ENCODE measurements at regions not wholly inside any gene's neighbourhood (a gene's known extent, or its start where the extent isn't known, plus 50 kb on each side); places are given as distances from the start of the nearest gene placed in this dataset.

DNA sequence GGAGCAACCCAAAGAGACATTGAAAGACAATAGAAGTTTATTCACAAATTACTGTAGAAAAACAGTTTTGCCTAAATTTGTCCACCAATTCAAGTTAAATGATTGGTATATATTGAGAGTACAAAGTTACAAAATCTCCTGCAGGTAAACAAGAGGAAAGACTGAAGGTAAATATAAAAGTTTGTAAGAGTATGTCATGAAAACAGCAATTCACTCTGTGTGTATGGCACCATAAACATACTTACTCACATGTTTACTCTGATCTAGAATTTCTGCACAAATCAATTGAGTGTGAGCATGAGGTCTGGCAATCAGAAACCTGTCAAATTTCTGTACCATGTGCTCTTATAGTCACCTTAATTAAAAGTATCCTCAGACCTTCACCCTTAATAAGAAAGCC, 800.9 kb upstream of the MBL2 start:
- TF ChIP-seq, protein P1, sequence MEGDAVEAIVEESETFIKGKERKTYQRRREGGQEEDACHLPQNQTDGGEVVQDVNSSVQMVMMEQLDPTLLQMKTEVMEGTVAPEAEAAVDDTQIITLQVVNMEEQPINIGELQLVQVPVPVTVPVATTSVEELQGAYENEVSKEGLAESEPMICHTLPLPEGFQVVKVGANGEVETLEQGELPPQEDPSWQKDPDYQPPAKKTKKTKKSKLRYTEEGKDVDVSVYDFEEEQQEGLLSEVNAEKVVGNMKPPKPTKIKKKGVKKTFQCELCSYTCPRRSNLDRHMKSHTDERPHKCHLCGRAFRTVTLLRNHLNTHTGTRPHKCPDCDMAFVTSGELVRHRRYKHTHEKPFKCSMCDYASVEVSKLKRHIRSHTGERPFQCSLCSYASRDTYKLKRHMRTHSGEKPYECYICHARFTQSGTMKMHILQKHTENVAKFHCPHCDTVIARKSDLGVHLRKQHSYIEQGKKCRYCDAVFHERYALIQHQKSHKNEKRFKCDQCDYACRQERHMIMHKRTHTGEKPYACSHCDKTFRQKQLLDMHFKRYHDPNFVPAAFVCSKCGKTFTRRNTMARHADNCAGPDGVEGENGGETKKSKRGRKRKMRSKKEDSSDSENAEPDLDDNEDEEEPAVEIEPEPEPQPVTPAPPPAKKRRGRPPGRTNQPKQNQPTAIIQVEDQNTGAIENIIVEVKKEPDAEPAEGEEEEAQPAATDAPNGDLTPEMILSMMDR (IDR thresholded peaks at IDR 0.05): no peak
- no peak overlapping the region for H3K9ac ChIP-seq
- H2AFZ ChIP-seq: no peak overlapping the region
- H3K27ac ChIP-seq: no peak overlapping the region
- no peaks in the 10 kb centered on the region for H3K9me3 ChIP-seq (ENCODE audit: control insufficient read depth, low read length)
- no peak overlapping the region for H3K4me3 ChIP-seq (ENCODE audit: low read depth, low read length)
- H3K4me2 ChIP-seq (ENCODE audit: low read length): no peak overlapping the region
- H3K79me2 ChIP-seq: no peaks in the 10 kb centered on the region
- H3K27me3 ChIP-seq (ENCODE audit: control insufficient read depth, insufficient read depth, low read length): no peaks in the 10 kb centered on the region
- no peaks in the 10 kb centered on the region for H3K36me3 ChIP-seq (ENCODE audit: control insufficient read depth, insufficient read depth, low read length)
- no peaks in the 10 kb centered on the region for H3K4me1 ChIP-seq

DNA sequence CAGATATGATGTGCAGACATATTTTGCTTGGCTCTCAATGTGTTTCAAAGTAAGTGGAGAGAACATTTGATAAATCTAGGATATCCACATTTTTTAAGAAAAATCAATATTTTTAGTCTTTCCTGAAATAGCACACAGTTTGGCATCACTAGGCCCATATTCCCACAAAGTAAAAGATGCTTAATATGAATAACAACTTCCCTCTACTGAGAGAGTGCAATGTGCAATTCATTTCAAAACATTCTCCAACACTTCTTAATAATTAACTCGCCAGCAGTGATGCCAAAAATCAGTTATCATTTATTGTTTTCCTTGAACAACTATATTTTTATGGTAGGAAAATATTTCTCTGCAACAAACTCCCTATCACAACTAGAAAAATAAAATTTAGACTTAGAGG, 800.2 kb upstream of the MBL2 start:
- TF ChIP-seq, protein P1 (IDR thresholded peaks at IDR 0.05): no peak
- H3K27me3 ChIP-seq (ENCODE audit: control insufficient read depth, insufficient read depth, low read length): no peaks in the 10 kb centered on the region
- H3K9me3 ChIP-seq (ENCODE audit: control insufficient read depth, low read length): no peaks in the 10 kb centered on the region

DNA sequence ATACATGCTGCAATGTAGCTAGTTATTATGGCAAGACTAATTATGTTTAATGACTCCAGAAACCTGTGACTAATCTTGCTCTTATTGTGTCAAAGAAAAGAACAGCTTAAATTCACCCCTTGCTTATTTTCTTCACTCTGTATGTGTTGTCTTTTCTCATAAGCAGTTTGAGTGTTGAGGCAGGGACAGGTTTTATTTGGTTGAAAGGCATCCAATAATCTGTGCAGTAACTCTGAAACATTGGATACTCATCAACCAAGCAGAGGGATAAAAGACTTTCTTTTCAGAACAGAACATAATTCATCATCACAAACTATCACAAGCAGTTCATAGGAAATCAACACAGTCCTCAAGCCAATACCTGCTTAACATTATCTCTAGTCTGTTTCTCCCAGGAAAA, 797.6 kb upstream of the MBL2 start:
- no peak overlapping the region for H3K4me3 ChIP-seq (ENCODE audit: low read depth, low read length)
- H3K36me3 ChIP-seq (ENCODE audit: control insufficient read depth, insufficient read depth, low read length): no peaks in the 10 kb centered on the region
- no peak overlapping the region for H2AFZ ChIP-seq
- H3K9ac ChIP-seq: no peak overlapping the region
- H3K27me3 ChIP-seq (ENCODE audit: control insufficient read depth, insufficient read depth, low read length): no peaks in the 10 kb centered on the region
- TF ChIP-seq, protein P1 (IDR thresholded peaks at IDR 0.05): no peak
- no peak overlapping the region for H3K27ac ChIP-seq
- no peaks in the 10 kb centered on the region for H3K4me1 ChIP-seq
- H3K4me2 ChIP-seq (ENCODE audit: low read length): no peak overlapping the region
- no peaks in the 10 kb centered on the region for H3K9me3 ChIP-seq (ENCODE audit: control insufficient read depth, low read length)
- no peaks in the 10 kb centered on the region for H3K79me2 ChIP-seq

More for the DNA sequence above, 800.2 kb upstream of the MBL2 start:
- Histone ChIP-seq H3K4me1 (no peaks in the 10 kb centered on the region), H2AFZ (no peak overlapping the region), H3K36me3 (ENCODE audit: control insufficient read depth, insufficient read depth, low read length) (no peaks in the 10 kb centered on the region), H3K4me2 (ENCODE audit: low read length) (no peak overlapping the region), H3K9ac (no peak overlapping the region), H3K4me3 (ENCODE audit: low read depth, low read length) (no peak overlapping the region), H3K79me2 (no peaks in the 10 kb centered on the region), H3K27ac (no peak overlapping the region)

DNA sequence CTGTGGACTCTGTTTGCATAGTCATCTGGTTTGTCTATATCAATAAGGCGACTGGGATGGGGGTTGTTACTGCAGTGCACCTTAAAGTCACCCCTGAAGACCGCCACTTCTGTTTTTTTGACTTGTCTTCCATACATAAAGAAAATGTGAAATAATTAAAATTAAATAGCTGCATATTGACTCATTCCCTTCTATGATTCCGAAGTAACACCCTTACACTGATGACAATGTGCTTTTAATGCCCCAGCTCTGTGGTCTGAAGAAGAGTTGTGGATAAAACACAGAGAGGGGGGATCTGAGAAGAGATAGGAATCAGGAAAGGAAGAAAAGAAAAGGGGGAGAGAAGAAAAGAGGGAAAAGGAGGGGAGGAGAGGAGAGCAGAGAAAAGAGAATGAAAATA, 796.9 kb upstream of the MBL2 start:
- H3K9me3 ChIP-seq (ENCODE audit: control insufficient read depth, low read length): no peaks in the 10 kb centered on the region
- H3K4me1 ChIP-seq: no peaks in the 10 kb centered on the region
- no peak overlapping the region for H3K27ac ChIP-seq
- no peak overlapping the region for H2AFZ ChIP-seq
- no peaks in the 10 kb centered on the region for H3K36me3 ChIP-seq (ENCODE audit: control insufficient read depth, insufficient read depth, low read length)
- H3K79me2 ChIP-seq: no peaks in the 10 kb centered on the region
- H3K9ac ChIP-seq: no peak overlapping the region
- TF ChIP-seq, protein P1 (IDR thresholded peaks at IDR 0.05): no peak
- no peak overlapping the region for H3K4me3 ChIP-seq (ENCODE audit: low read depth, low read length)
- no peak overlapping the region for H3K4me2 ChIP-seq (ENCODE audit: low read length)
- H3K27me3 ChIP-seq (ENCODE audit: control insufficient read depth, insufficient read depth, low read length): no peaks in the 10 kb centered on the region

DNA sequence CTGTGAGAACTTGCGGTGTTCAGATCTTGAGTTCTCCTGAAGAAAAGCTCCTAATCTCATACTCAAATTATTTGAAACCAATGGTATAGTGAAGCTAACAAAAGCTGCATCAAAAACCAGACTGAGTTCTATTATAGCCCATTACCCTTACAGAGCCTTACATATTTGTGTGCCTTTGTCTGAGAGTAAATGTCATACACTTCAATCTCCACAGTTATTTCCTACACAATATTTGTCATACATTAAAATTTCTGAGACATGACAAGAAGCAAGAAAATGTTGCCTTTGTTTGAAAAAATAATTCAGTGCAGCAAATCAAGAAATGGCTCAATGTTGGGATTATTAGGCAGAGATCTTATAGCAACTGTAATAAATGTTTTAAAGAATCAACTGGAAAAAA, 776.1 kb upstream of the MBL2 start:
- Histone ChIP-seq H3K27me3 (ENCODE audit: control insufficient read depth, insufficient read depth, low read length) (no peaks in the 10 kb centered on the region), H3K4me1 (no peaks in the 10 kb centered on the region), H3K9ac (no peak overlapping the region), H3K79me2 (no peaks in the 10 kb centered on the region), H3K4me3 (ENCODE audit: low read depth, low read length) (no peak overlapping the region), H3K9me3 (ENCODE audit: control insufficient read depth, low read length) (no peaks in the 10 kb centered on the region), H2AFZ (no peak overlapping the region), H3K27ac (no peak overlapping the region), H3K36me3 (ENCODE audit: control insufficient read depth, insufficient read depth, low read length) (no peaks in the 10 kb centered on the region), H3K4me2 (ENCODE audit: low read length) (no peak overlapping the region)
- TF ChIP-seq, protein P1 (IDR thresholded peaks at IDR 0.05): no peak

Measured in parathyroid adenoma (tissue), 2 donors.